ENCODE measurements at regions not wholly inside any gene's neighbourhood (a gene's known extent, or its start where the extent isn't known, plus 50 kb on each side); places are given as distances from the start of the nearest gene placed in this dataset.

DNA sequence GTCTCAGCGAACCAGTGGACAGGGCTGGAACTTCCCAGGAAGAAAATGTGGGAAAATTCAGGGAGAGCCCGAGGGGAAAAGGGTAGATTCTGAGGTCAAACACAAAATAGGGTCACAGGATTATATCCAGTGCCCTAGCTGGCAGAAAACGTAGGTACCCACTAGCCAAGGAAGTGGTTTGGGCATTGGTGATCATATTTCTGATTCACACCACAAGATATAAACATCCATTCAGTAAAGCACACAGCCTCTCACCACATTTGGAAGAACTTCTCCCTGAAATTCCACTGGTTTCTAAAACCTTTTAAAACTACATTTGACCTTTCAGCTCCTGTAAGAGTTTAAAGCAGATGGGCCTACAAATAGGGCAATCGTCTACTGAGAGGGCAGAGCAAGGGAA lies 186.9 kb downstream of the TTC32 start:
- H3K36me3 ChIP-seq = no peaks in the 10 kb centered on the region
- H3K27me3 ChIP-seq = no peaks in the 10 kb centered on the region
- H3K27ac ChIP-seq = no peak overlapping the region
- no peak overlapping the region for H3K4me3 ChIP-seq
- TF ChIP-seq EP300 (IDR thresholded peaks at IDR 0.05) = no peak
- TF ChIP-seq POLR2A (IDR thresholded peaks at IDR 0.05) = no peak
- TF ChIP-seq, protein P1, sequence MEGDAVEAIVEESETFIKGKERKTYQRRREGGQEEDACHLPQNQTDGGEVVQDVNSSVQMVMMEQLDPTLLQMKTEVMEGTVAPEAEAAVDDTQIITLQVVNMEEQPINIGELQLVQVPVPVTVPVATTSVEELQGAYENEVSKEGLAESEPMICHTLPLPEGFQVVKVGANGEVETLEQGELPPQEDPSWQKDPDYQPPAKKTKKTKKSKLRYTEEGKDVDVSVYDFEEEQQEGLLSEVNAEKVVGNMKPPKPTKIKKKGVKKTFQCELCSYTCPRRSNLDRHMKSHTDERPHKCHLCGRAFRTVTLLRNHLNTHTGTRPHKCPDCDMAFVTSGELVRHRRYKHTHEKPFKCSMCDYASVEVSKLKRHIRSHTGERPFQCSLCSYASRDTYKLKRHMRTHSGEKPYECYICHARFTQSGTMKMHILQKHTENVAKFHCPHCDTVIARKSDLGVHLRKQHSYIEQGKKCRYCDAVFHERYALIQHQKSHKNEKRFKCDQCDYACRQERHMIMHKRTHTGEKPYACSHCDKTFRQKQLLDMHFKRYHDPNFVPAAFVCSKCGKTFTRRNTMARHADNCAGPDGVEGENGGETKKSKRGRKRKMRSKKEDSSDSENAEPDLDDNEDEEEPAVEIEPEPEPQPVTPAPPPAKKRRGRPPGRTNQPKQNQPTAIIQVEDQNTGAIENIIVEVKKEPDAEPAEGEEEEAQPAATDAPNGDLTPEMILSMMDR (IDR thresholded peaks at IDR 0.05) = no peak
- no peaks in the 10 kb centered on the region for H3K9me3 ChIP-seq
- H3K4me1 ChIP-seq = no peaks in the 10 kb centered on the region
- DNase-seq (ENCODE audit: low spot score in 2 of 2) = no peak
- 75% methylated on average over 4 of the region's 4 CpGs for WGBS, 2 donors

DNA sequence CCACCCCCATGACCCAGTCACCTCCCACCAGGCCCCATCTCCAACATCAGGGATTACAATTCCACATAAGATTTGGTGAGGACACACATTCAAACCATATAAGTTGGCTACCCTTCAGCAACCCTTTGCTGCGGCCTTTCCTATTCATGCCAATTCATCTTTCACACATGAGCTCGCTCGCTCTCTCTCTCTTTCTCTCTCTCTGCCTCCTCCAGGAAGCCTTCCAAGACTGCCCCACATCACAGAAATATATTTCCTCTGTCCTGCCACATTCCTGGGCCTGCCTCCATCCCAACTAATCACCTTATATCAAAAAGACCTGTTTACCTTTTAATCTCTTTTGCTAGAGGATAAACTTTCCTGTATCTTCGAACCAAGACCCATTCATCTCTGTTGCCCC lies 188.9 kb downstream of the TTC32 start:
- Histone ChIP-seq H3K27ac (no peak overlapping the region), H3K4me1 (no peaks in the 10 kb centered on the region), H3K36me3 (no peaks in the 10 kb centered on the region), H3K27me3 (no peaks in the 10 kb centered on the region), H3K4me3 (no peak overlapping the region), H3K9me3 (no peaks in the 10 kb centered on the region)
- no peak for DNase-seq (ENCODE audit: low spot score in 2 of 2)
- TF ChIP-seq, protein P1 (IDR thresholded peaks at IDR 0.05) = no peak
- no peak for TF ChIP-seq POLR2A (IDR thresholded peaks at IDR 0.05)
- no peak for TF ChIP-seq EP300 (IDR thresholded peaks at IDR 0.05)
- 98 to 99% methylated on average over 4 of the region's 4 CpGs for WGBS, 2 donors

DNA sequence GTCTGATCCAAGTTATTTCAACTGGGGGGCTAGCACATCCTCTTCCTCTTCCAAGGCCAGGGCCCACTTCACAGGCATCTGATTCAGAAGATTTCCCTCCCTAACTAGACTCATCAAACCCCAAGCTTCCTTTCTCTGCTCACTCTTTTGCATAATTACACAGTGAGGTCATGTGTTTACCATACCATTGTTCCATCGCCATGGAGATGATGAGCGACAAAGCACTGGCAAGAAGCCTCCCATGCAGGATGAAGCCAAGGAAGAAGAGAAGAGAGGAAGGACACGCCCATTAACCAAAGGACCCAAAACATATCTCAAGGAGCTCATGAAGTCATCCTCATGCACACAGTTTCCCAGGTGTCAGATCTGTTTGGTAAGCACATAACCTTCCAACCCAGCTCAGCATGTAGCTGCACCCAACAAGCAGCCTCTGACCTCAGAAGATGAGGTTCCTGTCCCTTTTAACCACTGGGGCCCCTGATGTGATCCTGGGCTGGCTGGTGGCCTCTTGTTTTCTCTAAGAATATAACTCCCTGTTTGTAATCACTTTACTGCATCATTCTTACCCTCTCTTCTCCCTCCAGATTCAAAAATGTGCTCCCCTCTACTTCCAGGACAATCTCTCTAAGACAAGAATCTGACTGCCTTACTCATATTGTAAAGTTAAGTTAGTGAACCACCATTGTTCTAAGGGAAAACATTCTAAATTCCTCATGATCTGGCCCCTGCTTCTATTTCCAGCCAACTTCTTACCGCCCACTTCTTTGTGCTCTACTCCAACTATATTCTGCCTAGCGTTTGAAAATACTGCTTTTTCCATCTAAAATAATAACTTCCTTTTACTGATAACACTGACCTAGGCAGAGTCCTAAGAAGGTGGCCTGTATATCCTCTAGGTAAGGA lies 190.1 kb downstream of the TTC32 start:
- H3K36me3 ChIP-seq = no peaks in the 10 kb centered on the region
- no peak overlapping the region for H3K27ac ChIP-seq

DNA sequence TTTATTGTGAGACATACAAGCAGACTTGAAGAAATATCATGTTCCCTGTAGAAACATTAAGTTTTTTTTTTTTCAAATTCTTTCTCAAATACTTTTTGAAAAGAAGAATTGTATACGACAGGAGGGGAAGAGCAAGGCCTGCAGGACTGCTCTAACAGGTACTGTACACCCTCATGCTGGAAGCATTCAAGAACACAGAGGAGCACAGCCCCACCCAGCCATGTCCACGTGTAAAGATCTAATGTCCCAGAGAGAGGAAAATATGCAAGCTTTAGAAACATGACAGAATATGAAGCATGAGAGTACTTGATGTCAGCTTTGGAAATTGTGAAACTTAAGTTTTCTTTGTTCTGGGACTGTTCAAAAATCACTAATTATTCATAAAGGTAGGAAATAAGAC lies 191.6 kb downstream of the TTC32 start:
- no peaks in the 10 kb centered on the region for H3K9me3 ChIP-seq
- TF ChIP-seq POLR2A (IDR thresholded peaks at IDR 0.05) (no peak), EP300 (IDR thresholded peaks at IDR 0.05) (no peak)
- TF ChIP-seq, protein P1 (IDR thresholded peaks at IDR 0.05) = no peak
- no peak overlapping the region for H3K4me3 ChIP-seq
- H3K27ac ChIP-seq = no peak overlapping the region
- no peaks in the 10 kb centered on the region for H3K27me3 ChIP-seq
- H3K4me1 ChIP-seq = no peaks in the 10 kb centered on the region
- DNase-seq (ENCODE audit: low spot score in 2 of 2) = no peak
- 71 to 74% methylated on average over 2 of the region's 2 CpGs for WGBS, 2 donors
- H3K36me3 ChIP-seq = no peaks in the 10 kb centered on the region

More for the DNA sequence above, 190.1 kb downstream of the TTC32 start:
- no peaks in the 10 kb centered on the region for H3K27me3 ChIP-seq
- WGBS, 2 donors = 35 to 38% methylated on average over 5 of the region's 5 CpGs
- no peak for DNase-seq (ENCODE audit: low spot score in 2 of 2)
- H3K4me3 ChIP-seq = no peak overlapping the region
- H3K4me1 ChIP-seq = no peaks in the 10 kb centered on the region
- TF ChIP-seq EP300 (IDR thresholded peaks at IDR 0.05) (no peak), POLR2A (IDR thresholded peaks at IDR 0.05) (no peak)
- TF ChIP-seq, protein P1 (IDR thresholded peaks at IDR 0.05) = no peak
- no peaks in the 10 kb centered on the region for H3K9me3 ChIP-seq

DNA sequence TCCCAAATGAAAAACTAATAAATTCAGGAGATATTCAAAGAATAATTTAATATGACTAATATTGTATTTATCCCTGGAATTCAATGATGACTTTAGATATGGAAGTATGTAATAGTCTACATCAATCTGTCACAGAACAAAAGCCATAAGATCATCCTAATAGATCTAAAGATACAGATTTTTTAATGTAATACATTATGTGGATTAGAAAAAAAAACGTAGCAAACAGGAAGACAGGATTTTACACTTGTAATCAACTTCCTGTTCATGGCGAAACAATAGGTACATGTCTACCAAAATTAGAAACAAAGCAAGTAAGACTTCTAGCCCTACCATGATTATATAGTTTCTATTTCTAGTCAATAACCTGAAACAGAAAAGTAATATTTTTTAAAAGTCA lies 192.2 kb downstream of the TTC32 start:
- Histone ChIP-seq H3K9me3 (no peaks in the 10 kb centered on the region), H3K4me1 (no peaks in the 10 kb centered on the region), H3K27ac (no peak overlapping the region), H3K27me3 (no peaks in the 10 kb centered on the region), H3K36me3 (no peaks in the 10 kb centered on the region), H3K4me3 (no peak overlapping the region)
- WGBS, 2 donors = 67 to 74% methylated on average over 2 of the region's 2 CpGs
- TF ChIP-seq POLR2A (IDR thresholded peaks at IDR 0.05) (no peak), EP300 (IDR thresholded peaks at IDR 0.05) (no peak)
- TF ChIP-seq, protein P1 (IDR thresholded peaks at IDR 0.05) = no peak
- no peak for DNase-seq (ENCODE audit: low spot score in 2 of 2)
